ENCODE measurements at regions not wholly inside any gene's neighbourhood (a gene's known extent, or its start where the extent isn't known, plus 50 kb on each side); places are given as distances from the start of the nearest gene placed in this dataset.

- no peak for TF ChIP-seq EZH2 (IDR thresholded peaks at IDR 0.05; ENCODE audit: borderline replicate concordance, low read length)
- TF ChIP-seq, protein P1, sequence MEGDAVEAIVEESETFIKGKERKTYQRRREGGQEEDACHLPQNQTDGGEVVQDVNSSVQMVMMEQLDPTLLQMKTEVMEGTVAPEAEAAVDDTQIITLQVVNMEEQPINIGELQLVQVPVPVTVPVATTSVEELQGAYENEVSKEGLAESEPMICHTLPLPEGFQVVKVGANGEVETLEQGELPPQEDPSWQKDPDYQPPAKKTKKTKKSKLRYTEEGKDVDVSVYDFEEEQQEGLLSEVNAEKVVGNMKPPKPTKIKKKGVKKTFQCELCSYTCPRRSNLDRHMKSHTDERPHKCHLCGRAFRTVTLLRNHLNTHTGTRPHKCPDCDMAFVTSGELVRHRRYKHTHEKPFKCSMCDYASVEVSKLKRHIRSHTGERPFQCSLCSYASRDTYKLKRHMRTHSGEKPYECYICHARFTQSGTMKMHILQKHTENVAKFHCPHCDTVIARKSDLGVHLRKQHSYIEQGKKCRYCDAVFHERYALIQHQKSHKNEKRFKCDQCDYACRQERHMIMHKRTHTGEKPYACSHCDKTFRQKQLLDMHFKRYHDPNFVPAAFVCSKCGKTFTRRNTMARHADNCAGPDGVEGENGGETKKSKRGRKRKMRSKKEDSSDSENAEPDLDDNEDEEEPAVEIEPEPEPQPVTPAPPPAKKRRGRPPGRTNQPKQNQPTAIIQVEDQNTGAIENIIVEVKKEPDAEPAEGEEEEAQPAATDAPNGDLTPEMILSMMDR (IDR thresholded peaks at IDR 0.05; ENCODE audit: low read length) = no peak
Observed at GRCh38 chr13:50593207-50593606, 250.3 kb downstream of the DLEU7 start.

Data from OCI-LY1 (cell line).